Upper lobe of left lung (tissue), 4 donors: ENCODE measurements at regions not wholly inside any gene's neighbourhood (a gene's known extent, or its start where the extent isn't known, plus 50 kb on each side); places are given as distances from the start of the nearest gene placed in this dataset.

Experiments
- CTCF ChIP-seq, 6 experiments: fragments of 450-650 bp in 4 of 6; fragments of 200-600 bp in 2 of 6; sonication (generic) in 2 of 6; IDR thresholded peaks; one replicate each; pipeline ENCODE4 v1.5.1; 2016 to 2019; ENCODE audit warnings: antibody characterized with exemption in 6 of 6
- POLR2A ChIP-seq, 4 donors: fragments of 450-650 bp; IDR thresholded peaks; one replicate each; pipeline ENCODE4 v1.5.1; 2016 to 2017; ENCODE audit warnings: antibody characterized with exemption in 4 of 4, mild to moderate bottlenecking in 2 of 4
- POLR2AphosphoS5 ChIP-seq, 2 donors: sonication (generic); formaldehyde crosslinking; IDR thresholded peaks; one replicate each; pipeline ENCODE4 v1.5.1; 2017; ENCODE audit warnings: antibody characterized with exemption in 2 of 2

DNA sequence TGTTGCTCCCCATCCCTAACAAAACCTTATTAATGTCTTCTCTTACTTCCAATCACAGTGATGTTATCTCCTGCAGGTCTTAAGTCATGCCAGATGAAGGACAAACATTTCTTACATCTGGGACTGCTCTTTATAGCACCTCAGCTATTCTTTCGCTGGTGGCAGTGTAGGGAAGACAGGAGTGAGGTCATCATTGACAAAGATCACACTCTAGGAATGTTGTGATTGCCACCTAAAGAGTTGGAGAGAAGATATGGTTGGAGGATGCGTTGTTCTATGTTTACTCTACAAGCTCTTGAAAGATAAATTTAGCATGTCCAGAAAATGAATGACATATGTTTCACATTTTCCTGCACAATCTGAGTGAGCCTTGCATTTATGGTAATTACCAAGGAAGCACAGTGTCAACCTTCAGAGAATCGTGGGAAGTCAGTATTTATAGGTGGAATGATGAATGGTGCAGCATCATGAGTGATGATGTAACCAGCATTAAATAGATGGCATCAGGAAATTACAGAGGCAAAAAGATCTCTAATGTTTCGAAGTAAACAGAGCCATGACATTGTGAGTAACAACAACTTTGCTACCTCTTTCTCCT is 188.1 kb upstream of the STEAP1 start:
- TF ChIP-seq CTCF (IDR thresholded peaks at IDR 0.05) (no peak), POLR2AphosphoS5 (IDR thresholded peaks at IDR 0.05) (no peak), POLR2A (IDR thresholded peaks at IDR 0.05) (no peak)
